ENCODE measurements at regions not wholly inside any gene's neighbourhood (a gene's known extent, or its start where the extent isn't known, plus 50 kb on each side); places are given as distances from the start of the nearest gene placed in this dataset.

GRCh38 chrX:39195156-39195555 lies 393.9 kb downstream of the MID1IP1 start:
- no CpG with 5 or more reads among the region's 7 CpGs for WGBS (ENCODE audit: extremely low coverage, insufficient read length, low lambda C conversion rate)
- Histone ChIP-seq H4K91ac (ENCODE audit: insufficient read length, low read depth, low read length) (no peak overlapping the region), H2AK5ac (ENCODE audit: insufficient read length, low read length) (no peak overlapping the region), H3K79me1 (ENCODE audit: insufficient read depth, low read depth, low read length, poor library complexity, severe bottlenecking) (no peaks in the 10 kb centered on the region), H2BK5ac (ENCODE audit: insufficient read length, low read length) (no peak overlapping the region), H3T11ph (ENCODE audit: low read length) (no peak overlapping the region), H3K27me3 (ENCODE audit: insufficient read depth, low read length) (no peaks in the 10 kb centered on the region), H3K23ac (ENCODE audit: insufficient read length, low read depth, low read length) (no peak overlapping the region), H4K8ac (replicated peaks; ENCODE audit: insufficient read length, low read depth, low read length) (no peak overlapping the region), H3K56ac (ENCODE audit: insufficient read length, low read depth, low read length) (no peak overlapping the region), H3K4ac (ENCODE audit: low read depth, low read length) (no peak overlapping the region), H3K23me2 (ENCODE audit: insufficient read length, low read depth, low read length, poor library complexity, severe bottlenecking) (no peaks in the 10 kb centered on the region), H3K4me1 (ENCODE audit: insufficient read depth, low read length) (peaks cover 4% of the 10 kb centered on the region; the same call in 1 of the 2 replicates), H3K4me2 (ENCODE audit: insufficient read depth, insufficient read length, low read length) (peak overlapping the region; percentile 19), H3K14ac (ENCODE audit: insufficient read depth, low read length) (no peak overlapping the region), H4K20me1 (ENCODE audit: control insufficient read depth, insufficient read depth, insufficient read length) (no peaks in the 10 kb centered on the region), H2BK15ac (ENCODE audit: low read depth, low read length) (no peak overlapping the region), H3K79me2 (ENCODE audit: insufficient read depth, low read length) (no peaks in the 10 kb centered on the region), H2BK20ac (ENCODE audit: low read depth, low read length, poor library complexity, severe bottlenecking) (no peak overlapping the region), H2BK12ac (ENCODE audit: insufficient read length, low read depth, low read length) (no peak overlapping the region), H4K5ac (ENCODE audit: insufficient read length, low read depth, low read length) (no peak overlapping the region), H3K27ac (ENCODE audit: insufficient read length, low read depth, low read length) (no peak overlapping the region), H2AFZ (ENCODE audit: low read length) (no peak overlapping the region), H3K9ac (ENCODE audit: extremely low read depth, insufficient read length, low read length) (no peak overlapping the region), H3K9me3 (ENCODE audit: control insufficient read depth, low read depth, low read length) (no peaks in the 10 kb centered on the region), H3K18ac (ENCODE audit: insufficient read length, low read depth, low read length) (no peak overlapping the region), H2BK120ac (ENCODE audit: low read depth, low read length, poor library complexity, severe bottlenecking) (no peak overlapping the region)
- H3K4me1 Mint-ChIP-seq = peaks cover 17 to 19% of the 10 kb centered on the region in 2 experiments
- H3K36me3 Mint-ChIP-seq (ENCODE audit: insufficient read depth in 1 of 3, low read depth in 3 of 3) = peaks cover 0 to 4% (median 0%) of the 10 kb centered on the region in 3 experiments; a peak in 1 of 7 replicates
- no peak for TF ChIP-seq CTCF (conservative IDR thresholded peaks at IDR 0.05)
- peaks cover 56 to 64% of the 10 kb centered on the region in 2 experiments for H3K9me3 Mint-ChIP-seq
- H3K27me3 Mint-ChIP-seq (ENCODE audit: low read depth) = peaks cover 7% of the 10 kb centered on the region
- H3K27ac Mint-ChIP-seq = no peak overlapping the region
- DNase-seq = peak; percentile 35
- 0 out of 5 replicates have a peak overlapping the region, but pooled peaks of 1 of the 2 experiments have one; percentile 17 for H3K4me3 Mint-ChIP-seq

All from H9 (cell line).